Peyer's patch (tissue), 4 donors: ENCODE measurements at regions not wholly inside any gene's neighbourhood (a gene's known extent, or its start where the extent isn't known, plus 50 kb on each side); places are given as distances from the start of the nearest gene placed in this dataset.
"Not testable (repeated sequence)": the region's sequence is repeated elsewhere in the genome, so short reads cannot be mapped to it uniquely, and the experiment has no call there.

Experiments used
- DNase-seq, 3 donors: peaks; one replicate each; pipeline ENCODE4 v3.0.0-alpha.2; 2017 to 2019
- H3K27ac ChIP-seq, 4 donors: fragments of 200-600 bp; sonication (generic); one replicate each; pipeline ENCODE4 v1.5.1; 2016 to 2019
- H3K27me3 ChIP-seq, 2 donors: fragments of 200-600 bp; sonication (generic); one replicate each; pipeline ENCODE4 v1.5.1; 2019
- H3K36me3 ChIP-seq, 3 donors: fragments of 200-600 bp; sonication (generic); one replicate each; pipeline ENCODE4 v1.5.1; 2016 to 2019
- H3K4me1 ChIP-seq, 4 donors: fragments of 200-600 bp; sonication (generic); one replicate each; pipeline ENCODE4 v1.5.1; 2016 to 2019
- H3K4me3 ChIP-seq, 4 donors: fragments of 200-600 bp; sonication (generic); 1 replicate in 3 of 4; 2 replicates in 1 of 4; pipeline ENCODE4 v1.5.1; 2016 to 2019; ENCODE audit warnings: mild to moderate bottlenecking in 1 of 4
- H3K9me3 ChIP-seq, 4 donors: fragments of 200-600 bp; sonication (generic); one replicate each; pipeline ENCODE4 v1.5.1; 2016 to 2019; ENCODE audit warnings: mild to moderate bottlenecking in 1 of 4
- POLR2A ChIP-seq, 2 donors: fragments of 450-650 bp; IDR thresholded peaks; one replicate each; pipeline ENCODE4 v1.5.1; 2017; ENCODE audit warnings: antibody characterized with exemption in 2 of 2, mild to moderate bottlenecking in 2 of 2, moderate library complexity in 2 of 2
- TF ChIP-seq, protein P1 (sequence below), 6 experiments: fragments of 450-650 bp in 4 of 6; fragments of 200-600 bp in 2 of 6; sonication (generic) in 1 of 6; IDR thresholded peaks; one replicate each; pipeline ENCODE4 v1.5.1; 2017 to 2019; ENCODE audit warnings: antibody characterized with exemption in 6 of 6, mild to moderate bottlenecking in 3 of 6, moderate library complexity in 1 of 6

GRCh38 chr13:66076417-66076816, 1153.7 kb downstream of the PCDH9 start:
- DNase-seq, result no peak
- TF ChIP-seq, protein P1, sequence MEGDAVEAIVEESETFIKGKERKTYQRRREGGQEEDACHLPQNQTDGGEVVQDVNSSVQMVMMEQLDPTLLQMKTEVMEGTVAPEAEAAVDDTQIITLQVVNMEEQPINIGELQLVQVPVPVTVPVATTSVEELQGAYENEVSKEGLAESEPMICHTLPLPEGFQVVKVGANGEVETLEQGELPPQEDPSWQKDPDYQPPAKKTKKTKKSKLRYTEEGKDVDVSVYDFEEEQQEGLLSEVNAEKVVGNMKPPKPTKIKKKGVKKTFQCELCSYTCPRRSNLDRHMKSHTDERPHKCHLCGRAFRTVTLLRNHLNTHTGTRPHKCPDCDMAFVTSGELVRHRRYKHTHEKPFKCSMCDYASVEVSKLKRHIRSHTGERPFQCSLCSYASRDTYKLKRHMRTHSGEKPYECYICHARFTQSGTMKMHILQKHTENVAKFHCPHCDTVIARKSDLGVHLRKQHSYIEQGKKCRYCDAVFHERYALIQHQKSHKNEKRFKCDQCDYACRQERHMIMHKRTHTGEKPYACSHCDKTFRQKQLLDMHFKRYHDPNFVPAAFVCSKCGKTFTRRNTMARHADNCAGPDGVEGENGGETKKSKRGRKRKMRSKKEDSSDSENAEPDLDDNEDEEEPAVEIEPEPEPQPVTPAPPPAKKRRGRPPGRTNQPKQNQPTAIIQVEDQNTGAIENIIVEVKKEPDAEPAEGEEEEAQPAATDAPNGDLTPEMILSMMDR (IDR thresholded peaks at IDR 0.05), result no peak
- TF ChIP-seq POLR2A (IDR thresholded peaks at IDR 0.05), result no peak
- Histone ChIP-seq H3K4me3 (no peak overlapping the region), H3K36me3 (no peaks in the 10 kb centered on the region), H3K4me1 (no peaks in the 10 kb centered on the region), H3K27ac (no peak overlapping the region), H3K9me3 (no peaks in the 10 kb centered on the region), H3K27me3 (no peaks in the 10 kb centered on the region)

- TF ChIP-seq, protein P1 (IDR thresholded peaks at IDR 0.05), result no peak
- H3K4me3 ChIP-seq, result no peak overlapping the region
- no peaks in the 10 kb centered on the region for H3K36me3 ChIP-seq
- no peak for DNase-seq
- no peaks in the 10 kb centered on the region for H3K27me3 ChIP-seq
- no peaks in the 10 kb centered on the region for H3K9me3 ChIP-seq
- no peaks in the 10 kb centered on the region for H3K4me1 ChIP-seq
- no peak overlapping the region for H3K27ac ChIP-seq
Measured at GRCh38 chr13:66074018-66074615, 1156.0 kb downstream of the PCDH9 start.

- not testable (repeated sequence) for DNase-seq, H3K27me3 ChIP-seq, H3K4me1 ChIP-seq, H3K36me3 ChIP-seq, H3K4me3 ChIP-seq, H3K9me3 ChIP-seq, H3K27ac ChIP-seq
Measured at GRCh38 chr13:66072097-66072496, 1158.0 kb downstream of the PCDH9 start.

DNA sequence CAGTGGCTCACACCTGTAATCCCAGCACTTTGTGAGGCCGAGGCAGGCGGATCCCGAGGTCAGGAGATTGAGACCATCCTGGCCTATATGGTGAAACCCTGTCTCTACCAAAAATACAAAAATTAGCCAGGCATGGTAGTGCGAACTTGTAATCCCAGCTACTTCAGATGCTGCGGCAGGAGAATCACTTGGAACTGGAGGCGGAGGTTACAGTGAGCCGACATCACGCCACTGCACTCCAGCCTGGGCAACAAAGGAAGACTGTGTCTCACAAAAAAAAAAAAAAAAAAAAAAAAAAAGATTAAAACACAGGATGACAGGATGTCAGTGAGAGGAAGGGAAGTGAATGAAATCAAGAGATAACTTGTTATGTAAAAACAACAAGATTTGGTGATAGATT, 1158.5 kb downstream of the PCDH9 start:
- Histone ChIP-seq H3K4me1 (no peaks in the 10 kb centered on the region), H3K4me3 (no peak overlapping the region), H3K27me3 (no peaks in the 10 kb centered on the region), H3K36me3 (no peaks in the 10 kb centered on the region), H3K27ac (no peak overlapping the region), H3K9me3 (no peaks in the 10 kb centered on the region)
- TF ChIP-seq, protein P1 (IDR thresholded peaks at IDR 0.05), result no peak
- TF ChIP-seq POLR2A (IDR thresholded peaks at IDR 0.05), result no peak
- DNase-seq, result no peak

- no peaks in the 10 kb centered on the region for H3K27me3 ChIP-seq
- H3K4me3 ChIP-seq, result no peak overlapping the region
- TF ChIP-seq, protein P1 (IDR thresholded peaks at IDR 0.05), result no peak
- TF ChIP-seq POLR2A (IDR thresholded peaks at IDR 0.05), result no peak
- no peak overlapping the region for H3K27ac ChIP-seq
- no peaks in the 10 kb centered on the region for H3K4me1 ChIP-seq
- H3K9me3 ChIP-seq, result no peaks in the 10 kb centered on the region
- DNase-seq, result no peak
- no peaks in the 10 kb centered on the region for H3K36me3 ChIP-seq
Measured at GRCh38 chr13:66071029-66071428, 1159.1 kb downstream of the PCDH9 start.

DNA sequence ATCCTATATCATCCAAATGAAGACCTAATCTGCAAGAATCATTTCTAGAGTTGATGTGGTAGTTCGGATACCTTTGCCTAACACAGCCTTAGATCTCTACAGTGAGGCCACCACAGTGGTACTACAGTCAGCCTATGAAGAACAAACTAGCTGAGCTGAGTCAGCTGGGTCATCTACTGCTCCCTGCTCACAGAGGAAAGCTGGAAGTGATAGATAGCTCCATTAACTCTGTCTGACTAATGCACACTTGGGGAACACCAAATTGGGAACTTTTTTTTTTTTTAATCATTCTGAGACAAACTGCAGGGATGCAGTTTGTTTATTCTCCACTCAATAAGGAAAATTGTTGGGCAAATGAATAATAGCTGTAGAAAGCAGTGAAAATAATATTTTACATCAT, 1160.6 kb downstream of the PCDH9 start:
- H3K4me1 ChIP-seq, result no peaks in the 10 kb centered on the region
- no peak overlapping the region for H3K27ac ChIP-seq
- H3K9me3 ChIP-seq, result no peaks in the 10 kb centered on the region
- H3K27me3 ChIP-seq, result no peaks in the 10 kb centered on the region
- DNase-seq, result no peak
- no peak overlapping the region for H3K4me3 ChIP-seq
- TF ChIP-seq, protein P1 (IDR thresholded peaks at IDR 0.05), result no peak
- TF ChIP-seq POLR2A (IDR thresholded peaks at IDR 0.05), result no peak
- H3K36me3 ChIP-seq, result no peaks in the 10 kb centered on the region
